Spleen (tissue), 11 donors: ENCODE measurements at regions not wholly inside any gene's neighbourhood (a gene's known extent, or its start where the extent isn't known, plus 50 kb on each side); places are given as distances from the start of the nearest gene placed in this dataset.

Experiments
- DNase-seq: peaks from one replicate; pipeline ENCODE4 v3.0.0-alpha.2; 2020
- H3K27ac ChIP-seq, 8 donors: fragments of 200-600 bp; sonication (generic) in 7 of 8; 1 replicate in 4 of 8; 2 replicates in 4 of 8; pipeline versions ENCODE4 v1.5.0 to v1.8.0; 2016 to 2021; ENCODE audit warnings: inconsistent platforms in 4 of 8, mild to moderate bottlenecking in 4 of 8, moderate library complexity in 1 of 8
- H3K27me3 ChIP-seq, 7 donors: fragments of 200-600 bp; sonication (generic) in 6 of 7; replicated peaks in 1 of 7; 1 replicate in 4 of 7; 2 replicates in 3 of 7; pipeline versions ENCODE4 v1.5.0 to v1.8.0; 2016 to 2021; ENCODE audit warnings: inconsistent platforms in 3 of 7, mild to moderate bottlenecking in 1 of 7
- H3K36me3 ChIP-seq, 6 donors: fragments of 200-600 bp; sonication (generic) in 5 of 6; 1 replicate in 4 of 6; 2 replicates in 2 of 6; pipeline versions ENCODE4 v1.5.0 to v1.8.0; 2016 to 2021; ENCODE audit warnings: inconsistent platforms in 2 of 6
- H3K4me1 ChIP-seq, 6 donors: fragments of 200-600 bp; sonication (generic) in 5 of 6; 1 replicate in 3 of 6; 2 replicates in 3 of 6; pipeline versions ENCODE4 v1.5.0 to v1.8.0; 2016 to 2021; ENCODE audit warnings: inconsistent platforms in 3 of 6
- H3K4me3 ChIP-seq, 8 donors: fragments of 200-600 bp; sonication (generic) in 7 of 8; 1 replicate in 4 of 8; 2 replicates in 4 of 8; pipeline versions ENCODE4 v1.5.0 to v1.8.0; 2016 to 2021; ENCODE audit warnings: inconsistent platforms in 4 of 8, mild to moderate bottlenecking in 4 of 8, moderate library complexity in 2 of 8
- H3K9me3 ChIP-seq, 8 donors: fragments of 200-600 bp; sonication (generic) in 7 of 8; 1 replicate in 4 of 8; 2 replicates in 4 of 8; pipeline versions ENCODE4 v1.5.0 to v1.8.0; 2016 to 2021; ENCODE audit warnings: inconsistent platforms in 4 of 8
- CTCF ChIP-seq, 11 experiments: fragments of 200-600 bp in 7 of 11; fragments of 450-650 bp in 4 of 11; sonication (generic) in 4 of 11; IDR thresholded peaks in 8 of 11; conservative IDR thresholded peaks in 3 of 11; 1 replicate in 7 of 11; 2 replicates in 4 of 11; pipeline versions ENCODE4 v1.4.0 to v1.8.0; 2016 to 2021; ENCODE audit warnings: antibody characterized with exemption in 11 of 11, inconsistent platforms in 4 of 11, mild to moderate bottlenecking in 1 of 11
- POLR2A ChIP-seq, 3 donors: fragments of 450-650 bp; IDR thresholded peaks; one replicate each; pipeline ENCODE4 v1.5.1; 2017; ENCODE audit warnings: antibody characterized with exemption in 3 of 3, mild to moderate bottlenecking in 1 of 3
- POLR2AphosphoS5 ChIP-seq, 3 donors: sonication (generic); formaldehyde crosslinking; IDR thresholded peaks; one replicate each; pipeline ENCODE4 v1.5.1; 2017; ENCODE audit warnings: antibody characterized with exemption in 3 of 3
- WGBS, 5 donors: extraction: QIAGEN DNeasy Blood & Tissue Kit in 3 of 5; methylation state at CpG; one replicate each; pipeline versions ENCODE4 v1.1.5 to v1.1.7; 2013 to 2018; 5-methylcytosine and 5-hydroxymethylcytosine counted together
- intact Hi-C: fragments of 100-400 bp; cut with DNase I; formaldehyde crosslinking; loops from one replicate; pipeline ENCODE4 v1.15.0; 2023; ENCODE audit warnings: low total_unique reads
- donor health status: healthy with polysubstance abuse.
- donor health status: DM: no; HTN: no; CAD: no; lungs with moderate emphysema.
- donor health status: DM: no; HTN: no; CAD: no.
- donor health status: Bipolar disorder and iron deficiency.
- donor health status: healthy.
- donor health status: DM: no; HTN: no; CAD: no.
- donor health status: DM: yes; HTN: yes; CAD: no.

- Histone ChIP-seq H3K4me1 (peaks cover 0 to 5% (median 0%) of the 10 kb centered on the region in 6 donors), H3K27me3 (peaks cover 0 to 64% (median 0%) of the 10 kb centered on the region in 7 donors), H3K36me3 (no peaks in the 10 kb centered on the region), H3K27ac (no peak overlapping the region), H3K4me3 (no peak overlapping the region), H3K9me3 (no peaks in the 10 kb centered on the region)
- DNase-seq = no peak
- TF ChIP-seq CTCF (IDR thresholded peaks at IDR 0.05 in 8 of 11, conservative IDR thresholded peaks at IDR 0.05 in 3 of 11) = no peak
- no peak for TF ChIP-seq POLR2A (IDR thresholded peaks at IDR 0.05)
- no peak for TF ChIP-seq POLR2AphosphoS5 (IDR thresholded peaks at IDR 0.05)
- intact Hi-C loops = loop anchor here (5.0 kb wide), 1 partner anchor 516 kb away; no protein-coding TSS in a partner anchor
- WGBS, 5 donors = 77 to 79% (median 78%) methylated on average over 16 to 17 of the region's 17 CpGs
Measured at GRCh38 chr10:123558651-123559050, 107.5 kb upstream of the GPR26 start.

DNA sequence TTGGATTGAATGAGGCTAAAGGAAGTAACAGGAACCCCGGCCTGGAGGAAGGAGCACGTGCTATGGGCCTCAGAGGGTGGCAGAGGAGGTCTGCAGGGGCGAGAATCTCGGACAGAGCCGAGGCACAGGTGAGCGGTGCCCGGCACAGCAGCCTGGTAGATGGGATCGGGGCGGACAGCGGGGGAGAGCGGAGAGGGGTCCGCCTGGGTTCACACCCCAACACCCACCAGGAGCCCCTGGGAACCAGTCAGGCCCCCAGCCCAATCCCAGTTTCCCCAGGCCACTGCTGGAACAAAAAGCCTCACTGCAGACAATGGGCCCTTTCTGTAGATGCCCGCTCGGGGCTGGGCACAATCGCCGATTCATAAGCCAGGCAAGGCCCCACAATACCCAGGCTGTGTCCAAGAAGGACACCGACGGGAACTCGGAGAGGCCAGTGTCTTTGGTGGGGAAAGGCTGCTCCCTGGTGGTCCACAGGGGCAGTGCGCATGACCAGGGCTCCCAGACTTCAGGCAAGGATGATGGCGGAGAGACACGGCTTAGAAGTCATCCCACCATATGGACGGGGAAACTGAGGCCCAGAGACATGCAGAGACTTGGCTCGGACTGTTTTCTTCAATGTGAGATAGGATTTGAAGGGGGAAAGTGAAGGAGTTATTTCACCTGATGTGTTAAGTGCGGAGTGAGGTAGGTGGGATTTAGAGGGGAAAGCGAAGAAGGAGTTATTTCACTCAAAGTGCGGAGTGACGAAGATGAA is 106.9 kb upstream of the GPR26 start:
- no peak overlapping the region for H3K27ac ChIP-seq
- WGBS, 5 donors = 50 to 53% (median 52%) methylated on average over 26 to 28 of the region's 28 CpGs
- no peak for TF ChIP-seq POLR2A (IDR thresholded peaks at IDR 0.05)
- peak; percentile 95 to 99 (median 97) for TF ChIP-seq CTCF (IDR thresholded peaks at IDR 0.05 in 8 of 11, conservative IDR thresholded peaks at IDR 0.05 in 3 of 11)
- peak in 1 of 3 donors; percentile 32 for TF ChIP-seq POLR2AphosphoS5 (IDR thresholded peaks at IDR 0.05)
- no peaks in the 10 kb centered on the region for H3K36me3 ChIP-seq
- peak; percentile 90 for DNase-seq
- no peak overlapping the region for H3K4me3 ChIP-seq
- no peaks in the 10 kb centered on the region for H3K9me3 ChIP-seq
- intact Hi-C loops = loop anchor here (5.0 kb wide), 1 partner anchor 517 kb away; no protein-coding TSS in a partner anchor
- H3K27me3 ChIP-seq = peaks cover 0 to 59% (median 0%) of the 10 kb centered on the region in 7 donors
- H3K4me1 ChIP-seq = peaks cover 0 to 5% (median 0%) of the 10 kb centered on the region in 6 donors

DNA sequence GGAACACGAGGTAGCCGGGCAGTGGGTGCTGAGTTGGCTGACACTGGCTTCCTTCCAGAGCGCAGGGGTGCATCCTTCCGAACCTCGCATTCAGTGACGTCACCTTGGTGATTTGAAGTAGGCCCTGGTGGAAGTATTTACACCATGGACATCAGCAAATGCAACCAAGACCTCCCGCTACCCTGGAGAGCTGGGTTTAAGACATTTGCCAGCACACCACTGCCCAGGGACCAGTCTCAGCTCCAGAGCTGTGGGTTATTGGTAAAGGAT is 106.4 kb upstream of the GPR26 start:
- WGBS, 5 donors = 68 to 79% (median 75%) methylated on average over 7 of the region's 7 CpGs
- H3K4me3 ChIP-seq = no peak overlapping the region
- H3K9me3 ChIP-seq = no peaks in the 10 kb centered on the region
- intact Hi-C loops = loop anchor here (2.0 to 5.0 kb wide), 2 partner anchors 427 to 517 kb away; no protein-coding TSS in a partner anchor
- peaks cover 0 to 54% (median 0%) of the 10 kb centered on the region in 7 donors for H3K27me3 ChIP-seq
- TF ChIP-seq POLR2A (IDR thresholded peaks at IDR 0.05) (no peak), CTCF (IDR thresholded peaks at IDR 0.05 in 8 of 11, conservative IDR thresholded peaks at IDR 0.05 in 3 of 11) (no peak), POLR2AphosphoS5 (IDR thresholded peaks at IDR 0.05) (no peak)
- H3K4me1 ChIP-seq = peaks cover 0 to 5% (median 0%) of the 10 kb centered on the region in 6 donors
- DNase-seq = no peak
- no peaks in the 10 kb centered on the region for H3K36me3 ChIP-seq
- H3K27ac ChIP-seq = no peak overlapping the region

DNA sequence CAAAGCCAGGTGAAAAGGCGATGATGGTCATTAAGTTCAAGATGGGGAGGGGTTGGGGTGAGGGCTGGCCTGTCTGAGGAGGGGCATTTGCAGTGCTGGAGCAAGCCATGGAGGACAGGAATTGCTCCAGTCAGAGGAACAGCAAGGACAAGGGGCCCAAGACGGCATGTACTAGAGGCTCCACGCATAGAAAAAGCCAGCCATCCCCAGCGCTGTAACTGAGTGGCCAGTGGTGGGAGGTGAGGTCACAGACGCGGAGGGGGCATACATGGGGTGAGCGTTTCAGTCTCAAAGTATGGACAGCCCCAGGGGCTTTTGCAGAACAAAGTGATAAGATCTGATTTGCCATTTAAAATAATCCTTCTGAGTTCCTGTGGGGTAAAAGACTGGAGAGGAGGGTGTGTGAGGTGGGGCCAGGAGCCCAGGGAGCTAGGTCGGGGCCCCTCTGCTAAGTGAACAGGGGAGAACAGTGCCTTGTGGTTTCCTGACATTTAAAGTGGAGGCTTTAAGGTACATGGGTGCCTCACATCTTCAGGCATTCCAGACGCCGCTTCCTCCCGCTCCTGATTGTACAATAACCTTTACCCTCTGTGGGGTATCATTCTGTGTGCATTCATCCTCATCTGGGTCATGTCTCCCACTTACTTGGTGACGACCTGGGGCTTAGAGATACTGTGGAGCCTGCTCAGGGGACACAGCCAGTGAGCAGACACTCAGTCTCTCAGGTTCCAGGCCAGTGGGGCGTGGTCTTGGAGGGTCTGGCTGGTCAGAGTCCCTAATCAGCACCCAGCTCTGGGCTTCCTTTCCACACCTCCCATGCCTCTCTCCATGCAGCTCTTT is 105.6 kb upstream of the GPR26 start:
- no peak overlapping the region for H3K27ac ChIP-seq
- no peaks in the 10 kb centered on the region for H3K9me3 ChIP-seq
- 53 to 68% (median 63%) methylated on average over 13 of the region's 13 CpGs for WGBS, 5 donors
- intact Hi-C loops = loop anchor here (2.0 kb wide), 1 partner anchor 428 kb away; no protein-coding TSS in a partner anchor
- H3K36me3 ChIP-seq = no peaks in the 10 kb centered on the region
- TF ChIP-seq POLR2A (IDR thresholded peaks at IDR 0.05) = no peak
- no peak for TF ChIP-seq CTCF (IDR thresholded peaks at IDR 0.05 in 8 of 11, conservative IDR thresholded peaks at IDR 0.05 in 3 of 11)
- TF ChIP-seq POLR2AphosphoS5 (IDR thresholded peaks at IDR 0.05) = no peak
- no peak overlapping the region for H3K4me3 ChIP-seq
- peaks cover 0 to 50% (median 0%) of the 10 kb centered on the region in 7 donors for H3K27me3 ChIP-seq
- H3K4me1 ChIP-seq = peaks cover 0 to 5% (median 0%) of the 10 kb centered on the region in 6 donors
- peak; percentile 63 for DNase-seq
